ENCODE measurements at regions not wholly inside any gene's neighbourhood (a gene's known extent, or its start where the extent isn't known, plus 50 kb on each side); places are given as distances from the start of the nearest gene placed in this dataset.

DNA sequence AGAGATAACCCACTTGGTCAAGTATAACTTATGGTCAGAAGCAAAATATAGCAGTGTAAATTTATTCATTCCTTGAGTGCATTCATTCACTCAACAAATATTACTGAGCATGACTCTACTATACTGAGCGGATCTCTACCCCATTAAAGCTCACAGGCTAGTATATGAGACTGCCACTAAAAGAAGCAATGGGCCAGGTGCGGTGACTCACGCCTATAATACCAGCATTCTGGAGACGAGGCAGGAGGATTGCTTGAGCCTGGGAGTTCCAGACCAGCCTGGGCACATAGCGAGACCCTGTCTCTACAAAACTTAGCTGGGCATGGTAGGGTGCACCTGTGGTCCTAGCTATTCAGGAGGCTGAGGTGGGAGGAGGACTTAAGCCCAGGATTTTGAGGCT lies 197.6 kb upstream of the BLID start:
- DNase-seq (ENCODE audit: low read depth) = no peak

DNA sequence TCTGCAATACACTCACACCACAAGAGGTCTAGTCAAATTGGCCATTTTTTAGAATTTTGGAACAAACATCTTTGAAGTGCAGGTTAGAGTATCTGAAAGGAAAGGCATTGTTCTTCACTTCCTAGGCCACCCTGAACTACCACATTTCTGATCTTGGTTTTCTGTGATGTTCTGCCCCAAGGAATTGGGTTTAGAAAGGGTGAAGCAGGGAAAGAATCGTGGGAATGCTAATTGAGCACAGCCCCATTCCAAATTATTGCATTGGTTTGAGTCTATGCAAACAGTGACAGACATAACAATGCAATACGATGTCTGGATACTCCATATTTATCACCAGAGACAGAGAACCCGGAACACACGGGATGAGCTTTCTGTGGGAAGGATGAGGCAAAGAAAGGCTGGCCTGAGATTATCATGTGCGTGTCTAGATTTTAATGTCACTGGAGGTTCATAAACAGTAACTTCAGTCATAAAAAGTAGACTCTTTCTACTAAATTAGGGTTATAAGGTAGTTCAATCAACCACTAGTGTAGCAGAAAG lies 195.3 kb upstream of the BLID start:
- no peak for DNase-seq (ENCODE audit: low read depth)

DNA sequence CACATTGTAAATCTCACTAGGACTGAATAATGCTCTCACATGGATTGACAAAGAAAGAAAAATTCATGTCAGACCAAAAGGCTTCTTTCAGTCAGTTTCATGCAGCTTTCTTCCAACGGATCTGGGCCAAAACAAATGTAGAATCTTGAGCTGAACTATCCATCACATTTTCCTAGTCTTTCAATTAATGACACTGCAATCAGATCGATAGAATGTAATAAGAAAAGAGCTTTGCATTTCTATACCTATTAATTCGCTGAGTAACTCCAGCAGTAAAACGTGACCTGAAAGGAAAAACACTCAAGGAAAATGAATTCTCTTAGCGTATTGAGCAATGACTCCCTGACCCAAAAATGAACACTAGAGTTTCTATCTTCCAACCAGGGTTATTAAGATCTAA lies 194.8 kb upstream of the BLID start:
- DNase-seq (ENCODE audit: low read depth) = no peak

DNA sequence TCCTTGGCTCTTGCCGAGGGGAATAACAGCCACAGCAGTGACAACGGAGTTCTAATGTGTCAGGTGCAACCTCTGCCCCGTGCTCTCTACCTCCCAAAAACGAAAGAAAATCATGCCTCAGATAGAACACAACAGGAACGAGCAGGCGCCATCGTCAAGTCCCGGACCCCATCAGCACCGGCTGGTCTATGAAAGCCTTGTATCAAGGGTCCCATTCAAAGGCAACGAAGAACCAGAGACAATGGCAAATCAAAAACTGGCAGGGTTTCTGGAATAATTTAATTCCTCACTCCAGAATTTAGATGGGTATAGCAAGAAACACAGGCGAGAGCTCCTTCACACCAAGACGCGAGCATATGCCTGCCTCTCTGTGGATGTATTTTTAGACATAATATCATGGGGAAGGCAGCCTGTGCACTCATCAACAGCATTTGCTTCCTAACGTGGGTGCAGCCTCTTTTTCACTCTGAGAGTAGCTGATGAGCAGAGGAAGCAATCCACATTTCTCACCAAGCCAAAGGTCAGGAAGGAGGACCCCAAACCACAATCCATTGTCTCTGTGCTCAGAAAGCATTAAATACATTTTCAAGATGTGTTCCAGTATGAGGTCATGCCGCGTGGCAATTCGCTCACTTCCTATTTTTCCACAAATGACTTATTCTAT lies 193.4 kb upstream of the BLID start:
- no peak for DNase-seq (ENCODE audit: low read depth)

DNA sequence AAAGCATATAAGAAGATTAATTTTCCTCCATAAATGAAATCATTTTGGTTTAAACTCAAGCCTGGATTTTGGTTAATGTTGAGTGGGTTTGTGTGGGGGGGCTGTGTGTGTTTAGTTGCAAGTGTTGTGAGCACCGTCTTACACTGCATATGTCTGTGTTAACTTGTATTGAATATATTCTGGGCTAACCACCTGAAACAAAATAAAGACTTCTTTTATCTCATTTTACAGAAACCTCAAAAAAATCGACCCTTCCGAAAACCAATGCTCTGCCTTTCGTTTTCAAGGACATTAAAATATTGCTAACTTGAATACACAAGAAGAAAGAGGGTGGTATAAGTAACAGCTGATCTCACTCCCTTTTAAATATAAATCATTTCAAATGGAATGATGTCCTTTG lies 192.2 kb upstream of the BLID start:
- DNase-seq (ENCODE audit: low read depth) = no peak

DNA sequence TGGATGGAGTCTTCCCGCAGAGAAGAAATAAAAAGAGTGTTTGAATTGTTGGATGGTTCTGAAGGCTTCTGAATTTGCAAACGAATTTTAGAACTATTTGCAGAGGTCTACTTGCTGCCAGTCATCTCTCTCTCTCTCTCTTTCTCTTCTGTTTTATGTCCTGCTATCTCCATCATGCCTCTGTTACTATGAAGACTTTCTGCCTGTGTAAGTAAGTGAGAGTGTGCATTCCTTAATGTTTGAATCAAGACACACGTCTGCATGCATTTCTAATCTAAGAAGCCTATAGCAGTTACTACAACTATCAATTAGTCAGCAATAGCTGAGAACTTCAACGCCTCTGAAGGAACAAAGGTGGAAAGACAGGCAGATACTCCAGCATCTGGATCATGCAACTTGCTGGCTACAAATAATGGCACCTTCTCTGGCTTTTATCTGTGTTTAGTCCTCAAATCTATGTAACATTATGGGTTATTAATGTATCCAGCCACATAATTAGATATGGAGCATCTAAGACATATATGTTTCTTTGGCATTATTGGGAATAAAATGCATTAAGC lies 191.5 kb upstream of the BLID start:
- no peak for DNase-seq (ENCODE audit: low read depth)

DNA sequence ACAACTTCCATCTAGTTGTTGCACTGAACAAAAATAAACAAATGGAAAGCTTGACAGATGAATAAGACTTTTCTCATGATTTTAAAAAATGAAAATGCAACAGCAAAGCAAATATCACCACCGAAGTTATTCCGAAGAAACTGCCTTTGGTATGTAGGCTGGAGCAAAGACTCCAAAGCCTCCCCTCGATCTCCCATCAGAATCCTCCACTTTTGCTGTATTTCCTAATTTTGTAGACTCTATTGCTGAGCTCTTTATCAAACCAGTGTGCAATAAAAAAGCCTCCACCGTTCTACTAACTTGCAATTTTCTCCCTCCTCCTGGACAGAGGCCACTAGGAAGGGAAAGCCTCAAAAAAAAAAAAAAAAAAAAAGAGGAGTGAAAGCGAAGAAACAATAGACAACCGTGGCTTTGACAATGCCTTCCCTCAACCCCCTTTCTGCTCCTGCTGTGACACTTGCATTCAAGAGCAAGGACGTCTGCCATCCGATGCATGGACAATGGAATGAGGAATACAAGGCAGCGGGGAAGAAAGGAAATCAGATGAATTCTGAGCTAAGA lies 190.9 kb upstream of the BLID start:
- DNase-seq (ENCODE audit: low read depth) = no peak

DNA sequence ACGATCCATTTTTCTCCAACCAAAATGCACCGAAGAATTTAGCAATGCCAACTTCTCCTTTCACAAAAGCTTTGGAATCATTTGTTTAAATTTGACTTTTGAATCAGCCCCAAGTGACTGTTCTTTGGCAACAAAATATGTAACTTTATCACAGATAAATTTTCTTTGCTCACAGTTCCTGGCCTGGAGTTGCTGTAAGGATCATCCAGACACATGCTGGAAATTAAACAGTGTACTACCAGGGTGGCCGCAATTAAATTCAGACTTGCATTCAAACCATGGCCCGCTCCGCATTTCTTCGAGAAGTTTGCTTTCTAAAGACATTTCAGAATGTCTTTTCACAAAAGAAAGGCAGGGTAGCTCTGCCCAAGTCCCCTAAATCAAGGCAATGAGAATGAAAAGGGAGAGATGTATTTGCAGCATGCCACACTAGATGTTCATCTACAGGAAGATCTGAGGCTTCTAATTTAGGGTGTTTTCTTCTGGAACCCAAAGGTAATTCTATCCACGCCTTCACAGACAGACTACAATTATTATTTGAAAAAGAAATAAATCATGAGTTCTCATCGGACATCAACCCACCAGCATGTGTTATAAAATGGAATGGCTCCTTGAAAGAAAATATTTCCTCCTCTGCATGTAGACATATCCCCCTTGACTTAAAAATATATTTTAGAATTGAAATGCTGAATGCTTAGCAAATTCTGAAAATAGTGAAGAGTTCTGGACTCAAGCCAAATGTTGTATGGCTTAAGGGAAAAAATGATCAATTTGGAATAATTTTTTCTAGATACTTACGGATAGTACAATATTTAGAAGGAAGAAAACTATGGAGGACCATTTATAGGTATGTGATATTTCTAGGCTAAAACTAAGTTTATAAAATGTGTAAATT lies 189.7 kb upstream of the BLID start:
- DNase-seq (ENCODE audit: low read depth) = no peak

DNA sequence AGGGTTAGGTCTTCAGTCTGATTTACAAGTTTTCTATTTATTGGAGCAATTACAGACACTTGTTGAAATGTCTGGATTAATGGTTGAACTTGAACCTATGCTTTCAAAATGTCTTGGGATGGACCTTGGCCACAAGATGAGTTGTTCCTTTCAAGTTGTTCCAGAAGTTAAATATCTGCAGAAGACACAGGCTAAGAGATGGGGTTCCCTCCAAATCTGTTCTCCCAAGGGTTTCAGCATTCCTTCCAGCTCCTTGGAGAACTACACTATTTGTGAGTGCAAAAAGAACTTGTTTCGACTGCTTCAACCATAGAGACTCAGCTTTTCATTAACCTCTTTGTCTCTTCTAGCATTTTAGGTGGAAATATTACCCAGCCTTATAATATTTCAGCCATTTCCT lies 189.0 kb upstream of the BLID start:
- DNase-seq (ENCODE audit: low read depth) = no peak

DNA sequence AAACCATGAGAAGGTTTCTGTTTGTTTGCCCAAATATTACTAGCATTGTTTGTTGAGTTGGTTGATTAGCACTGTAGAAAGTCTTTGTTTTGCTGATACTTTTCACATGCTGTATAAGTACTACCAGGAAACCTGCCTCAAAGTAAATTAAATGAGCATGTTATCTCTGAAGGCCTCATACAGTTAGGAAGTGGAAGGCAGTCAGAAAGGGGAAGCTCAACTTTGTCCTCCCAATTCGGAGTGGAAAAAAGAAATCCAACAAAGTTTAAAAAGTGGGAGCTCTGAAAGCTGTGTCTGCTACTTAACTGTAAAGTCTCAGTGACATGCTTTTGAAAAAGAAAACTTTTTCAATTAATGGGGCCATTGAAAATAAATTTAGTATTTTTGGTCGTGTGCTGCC lies 188.3 kb upstream of the BLID start:
- DNase-seq (ENCODE audit: low read depth) = no peak

DNA sequence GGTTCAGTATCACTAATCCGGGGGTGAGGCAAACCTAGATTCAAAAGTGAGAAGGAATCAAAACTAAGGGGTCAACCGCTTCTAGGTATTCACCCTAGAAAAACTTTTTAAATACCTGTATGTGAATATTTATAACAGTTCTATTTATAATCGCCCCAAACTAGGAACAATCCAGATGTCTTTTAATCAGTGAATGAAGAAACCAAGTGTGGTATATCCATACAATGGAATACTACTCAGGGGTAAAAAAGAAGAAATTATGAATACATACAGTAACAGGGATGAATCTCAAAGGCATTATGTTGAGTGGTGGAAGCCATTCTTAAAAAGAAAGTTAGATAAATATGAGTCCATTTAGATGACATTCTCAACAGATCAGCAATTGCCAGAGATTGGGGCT lies 178.0 kb upstream of the BLID start:
- no peak for DNase-seq (ENCODE audit: low read depth)

DNA sequence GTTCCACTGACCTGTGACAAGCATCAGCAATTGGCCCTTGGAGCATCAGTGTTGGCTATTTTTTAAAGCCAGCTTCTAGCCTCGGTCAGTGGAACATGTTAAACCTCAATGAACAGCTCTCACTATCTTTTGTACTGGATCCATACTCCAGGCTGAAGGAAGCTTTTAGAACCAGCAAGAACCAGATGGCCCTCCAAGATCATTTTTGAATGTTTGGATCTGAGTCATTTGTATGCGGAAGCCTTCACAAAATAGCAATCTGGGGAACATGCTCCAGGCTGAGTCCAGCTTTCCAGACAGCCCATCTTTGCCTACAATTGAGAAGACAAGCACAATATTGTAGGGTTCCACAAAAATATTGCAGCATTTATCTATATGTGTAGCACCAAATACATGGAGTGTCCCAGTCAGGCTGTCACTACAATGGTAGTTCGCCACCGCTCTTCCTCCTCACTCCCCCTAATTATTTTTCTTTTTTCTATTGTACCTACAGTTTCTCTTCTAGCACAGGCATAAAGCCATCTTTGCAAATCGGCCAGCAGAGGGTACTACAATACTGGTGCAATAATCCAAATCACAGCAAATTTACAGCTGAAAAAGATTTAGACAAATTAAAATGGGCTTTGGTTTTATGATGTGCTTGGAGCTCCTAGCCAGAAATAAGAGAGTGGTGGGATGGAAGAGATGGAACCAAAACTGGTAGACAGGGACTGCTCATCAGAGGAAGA lies 177.4 kb upstream of the BLID start:
- DNase-seq (ENCODE audit: low read depth) = no peak

DNA sequence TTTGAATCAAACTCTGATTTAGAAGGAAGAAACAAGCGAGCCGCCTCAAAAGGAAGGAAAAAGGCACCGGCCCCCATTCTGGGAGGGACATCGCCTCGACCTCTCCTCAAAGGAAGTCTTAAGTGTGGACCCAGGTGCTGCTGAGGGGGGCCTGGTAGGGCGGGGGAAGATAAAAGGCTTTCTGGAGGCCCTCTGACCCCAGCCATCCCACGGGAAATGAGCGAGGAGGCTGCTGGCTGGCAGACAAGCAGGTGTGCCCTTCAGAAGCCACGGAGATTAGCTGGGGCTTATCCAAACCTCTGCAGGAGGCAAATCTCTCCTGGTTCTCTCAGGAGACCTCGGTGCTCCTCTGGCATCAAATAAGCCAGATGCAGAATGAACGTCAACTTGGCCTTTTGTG lies 171.4 kb upstream of the BLID start:
- DNase-seq (ENCODE audit: low read depth) = no peak

DNA sequence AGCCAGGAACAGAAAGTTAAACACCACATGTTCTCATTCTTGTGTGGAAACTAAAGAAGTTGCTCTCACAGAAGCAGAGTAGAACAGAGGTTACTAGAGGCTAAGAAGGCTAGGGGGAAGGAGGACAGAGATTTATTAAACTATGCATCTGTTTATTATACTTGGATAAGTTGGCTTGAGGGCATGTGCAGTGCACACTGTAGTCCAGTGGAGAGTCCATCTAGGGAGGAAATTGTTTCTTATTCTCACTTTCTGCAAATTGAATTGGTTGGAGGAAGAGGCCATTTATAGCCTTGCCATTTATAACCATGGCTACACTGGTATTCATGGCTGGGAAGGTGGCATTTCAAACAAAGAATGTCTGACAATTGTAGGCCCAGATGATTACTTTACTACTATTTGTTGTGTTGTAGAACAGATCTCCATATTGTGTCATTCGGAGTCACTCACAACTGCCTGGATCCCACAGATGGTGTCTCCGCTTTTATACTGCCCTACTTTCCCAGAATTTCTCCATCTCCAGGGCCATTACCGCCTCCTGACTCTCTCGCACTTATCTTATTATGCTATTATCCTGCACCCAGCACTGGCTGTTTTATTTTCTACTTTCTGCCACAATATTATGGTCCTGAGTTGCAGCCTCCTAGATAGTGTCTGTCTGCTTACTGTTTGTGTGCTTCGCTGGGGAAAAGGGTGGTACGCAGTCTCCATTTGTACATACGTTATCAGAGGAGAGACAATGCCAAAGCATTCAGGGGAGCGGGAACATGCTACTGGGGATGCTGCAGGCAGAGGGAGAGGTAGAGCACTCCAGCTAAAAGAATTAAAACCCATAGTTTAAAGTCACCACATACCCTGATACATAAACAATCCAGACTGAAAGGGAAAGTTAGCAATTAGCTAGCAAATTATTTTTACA lies 169.3 kb upstream of the BLID start:
- no peak for DNase-seq (ENCODE audit: low read depth)

DNA sequence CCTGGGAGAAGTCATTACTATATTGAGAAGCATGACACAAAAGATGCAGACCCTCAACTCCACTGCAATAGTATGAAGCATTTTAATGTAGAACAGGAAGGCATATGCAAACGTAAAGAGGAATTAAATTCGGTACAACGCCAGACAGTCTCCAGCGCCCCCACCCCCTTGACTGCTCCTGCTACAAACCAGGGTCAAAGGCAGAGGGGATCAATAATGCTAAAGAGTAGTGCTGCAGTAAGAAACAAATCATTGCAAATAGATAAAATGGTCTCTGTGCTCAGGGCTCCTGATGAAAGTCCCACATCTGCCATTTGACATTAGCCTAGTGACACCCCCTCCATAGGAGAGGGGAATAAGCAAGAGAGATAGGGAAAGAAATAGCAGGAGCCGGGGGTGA lies 164.9 kb upstream of the BLID start:
- no peak for DNase-seq (ENCODE audit: low read depth)

DNA sequence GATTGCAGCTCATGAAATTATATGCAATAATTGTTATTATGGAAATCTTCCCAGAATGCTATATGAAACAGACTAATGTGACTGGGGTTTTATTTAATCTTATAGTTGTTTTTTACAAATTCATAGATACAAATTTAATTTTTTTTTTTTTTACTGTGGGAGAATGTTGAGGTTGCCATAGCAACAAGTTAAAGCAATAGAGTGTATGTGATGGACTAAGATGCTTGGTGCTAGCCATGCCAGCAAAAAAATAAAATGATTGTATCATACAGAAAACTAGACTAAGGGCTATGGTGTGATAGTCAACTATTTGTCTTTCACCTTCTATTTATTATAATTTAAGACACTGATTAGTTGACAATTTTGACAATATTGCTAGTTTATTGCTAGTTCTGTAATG lies 163.2 kb upstream of the BLID start:
- no peak for DNase-seq (ENCODE audit: low read depth)

DNA sequence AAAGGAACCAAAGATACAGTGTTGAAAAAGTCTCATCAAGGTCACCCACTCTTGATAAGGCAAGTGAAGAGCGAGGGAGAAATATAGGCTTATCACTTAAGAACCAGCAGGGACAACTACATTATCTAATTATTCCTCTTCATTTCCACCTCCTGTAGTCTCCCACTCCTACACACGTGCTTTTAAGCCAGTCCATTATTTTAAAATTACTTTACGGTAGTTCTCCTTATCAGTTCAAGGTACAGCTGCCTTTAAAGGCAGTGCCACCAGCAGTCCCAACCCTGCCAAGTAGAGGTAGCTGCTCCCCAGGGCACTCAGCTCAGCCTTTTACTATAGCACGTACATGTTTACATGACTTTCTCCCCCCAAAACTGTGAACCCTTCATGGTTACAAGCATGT lies 161.5 kb upstream of the BLID start:
- no peak for DNase-seq (ENCODE audit: low read depth)

DNA sequence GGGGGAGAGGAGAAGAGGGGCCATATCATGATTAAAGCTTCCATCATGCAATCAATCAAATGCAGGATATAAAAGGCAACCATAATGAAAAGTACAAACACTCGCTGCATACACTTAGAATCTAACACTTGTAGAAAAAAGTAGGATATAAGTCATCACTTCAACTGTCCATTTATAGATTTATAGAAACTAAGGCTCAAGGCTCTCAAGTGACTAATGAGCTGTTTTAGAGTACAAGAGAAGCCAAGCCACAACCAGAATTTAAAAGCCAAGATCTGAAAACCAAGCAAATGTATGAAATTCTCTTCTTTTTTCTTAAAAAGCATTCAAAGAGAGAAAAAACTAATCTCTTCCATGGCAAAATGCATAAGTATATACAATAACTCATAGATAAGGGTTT lies 160.2 kb upstream of the BLID start:
- no peak for DNase-seq (ENCODE audit: low read depth)

DNA sequence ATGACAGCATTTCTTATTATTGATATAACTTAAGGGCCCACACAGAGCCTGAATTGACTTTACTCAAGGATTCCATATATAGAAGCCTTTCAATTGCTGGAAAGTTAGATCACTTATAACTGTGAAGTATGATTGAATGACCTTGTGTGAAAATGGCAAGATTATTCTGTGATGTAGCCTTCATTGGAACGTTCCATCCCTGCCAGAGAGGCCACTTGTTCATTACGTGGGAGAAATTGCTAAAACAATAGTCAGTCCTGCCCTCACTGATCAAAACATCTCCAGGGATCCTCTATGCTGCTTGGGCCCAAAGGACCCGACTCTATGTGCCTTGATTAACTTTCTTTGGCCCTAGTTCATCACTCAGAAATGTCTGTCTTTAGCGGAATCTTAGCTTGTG lies 159.5 kb upstream of the BLID start:
- DNase-seq (ENCODE audit: low read depth) = no peak

DNA sequence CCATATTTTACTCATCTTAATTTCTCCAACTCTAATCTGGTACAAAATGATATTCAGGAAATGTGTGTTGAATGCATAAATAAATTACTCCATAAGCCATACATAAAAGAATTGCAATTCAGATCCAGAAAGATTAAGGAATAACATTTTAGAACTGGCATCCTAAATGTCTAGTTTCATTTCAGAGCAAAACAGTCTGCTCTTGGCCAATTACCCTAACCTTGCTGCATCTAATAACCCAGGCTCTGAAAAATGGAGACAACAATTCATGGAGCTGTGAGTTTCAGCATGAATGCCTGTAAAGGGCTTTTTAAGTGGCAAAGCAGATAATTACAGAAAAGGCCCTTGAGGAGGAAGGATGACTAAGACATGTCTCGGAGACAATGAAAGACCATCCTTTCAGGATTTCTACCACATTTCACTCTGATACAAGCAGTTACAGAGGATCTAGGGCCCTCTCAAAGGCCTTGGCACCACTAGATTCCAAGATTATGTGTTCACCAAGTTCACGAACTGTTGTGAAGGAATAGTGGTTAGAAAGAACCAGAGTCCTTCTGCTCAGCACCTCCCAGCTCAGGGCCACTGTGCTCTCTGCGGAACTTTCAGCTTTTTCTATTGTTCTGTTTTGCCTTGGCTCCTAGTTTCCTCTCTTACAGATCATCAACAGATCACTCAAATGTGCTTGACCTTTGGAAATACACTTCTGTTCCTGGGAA lies 157.6 kb upstream of the BLID start:
- no peak for DNase-seq (ENCODE audit: low read depth)

All from HS-27A (cell line).